GM12878 (cell line): ENCODE measurements at regions not wholly inside any gene's neighbourhood (a gene's known extent, or its start where the extent isn't known, plus 50 kb on each side); places are given as distances from the start of the nearest gene placed in this dataset.

ENCODE experiments used
- ATAC-seq: fragments of 200-7000 bp; cut with Tn5 transposase; 3 replicates; pipeline ENCODE4 v1.9.1; 2020; ENCODE audit warnings: mild to moderate bottlenecking, moderate library complexity
- BruUV-seq: library from RNA; stranded (reverse); fragments of 400-500 nt; replicated peaks from 2 replicates; lab custom pipeline; 2021; lab: Mats Ljungman, UMichigan
- CTCF ChIA-PET: fragments of 300-600 bp; sonication (Branson Sonifier 250); formaldehyde crosslinking; extraction: SDS; loops from one replicate; lab custom pipeline; 2021; ENCODE audit warnings: inconsistent platforms; lab: Yijun Ruan, JAX
- POLR2A ChIA-PET: fragments of 350-600 bp; formaldehyde crosslinking; extraction: SDS; loops from one replicate; lab custom pipeline; 2021; ENCODE audit warnings: inconsistent platforms; lab: Charles Lee
- RAD21 ChIA-PET: fragments of 300-600 bp; sonication (Branson Sonifier 250); formaldehyde crosslinking; loops from one replicate; lab custom pipeline; 2023; ENCODE audit warnings: antibody characterized with exemption; ENCODE audit not compliant: unreplicated experiment; lab: Charles Lee
- SMC1A ChIA-PET: fragments of 300-600 bp; sonication (Branson Sonifier 250); formaldehyde crosslinking; loops from one replicate; lab custom pipeline; 2023; ENCODE audit not compliant: unreplicated experiment, uncharacterized antibody; lab: Charles Lee
- DNase-seq: peaks from one replicate; pipeline ENCODE4 v3.0.0-alpha.2; 2011; ENCODE audit warnings: low read depth, low spot score
- FAIRE-seq: peaks from 3 replicates; lab custom pipeline; 2011; peaks lifted over from hg19 to GRCh38; lab: Jason Lieb, UNC
- H2AFZ ChIP-seq: 2 replicates; pipeline ENCODE4 v1.6.0; 2011; ENCODE audit warnings: low read depth, low read length, control low read depth; ENCODE audit not compliant: control insufficient read depth
- H3K27ac ChIP-seq: 2 replicates; pipeline ENCODE4 v1.5.1; 2011; ENCODE audit warnings: control low read depth; ENCODE audit not compliant: control insufficient read depth, insufficient read depth
- H3K27me3 ChIP-seq, 2 experiments: replicated peaks in 1 of 2; 2 replicates each; pipeline versions ENCODE4 v1.6.0 to v1.6.1; 2011; ENCODE audit warnings: low read length in 1 of 2; ENCODE audit not compliant: control insufficient read depth in 2 of 2, insufficient read depth in 2 of 2
- H3K36me3 ChIP-seq, 2 experiments: 2 replicates each; pipeline ENCODE4 v1.5.1; 2011; ENCODE audit warnings: low read length in 1 of 2; ENCODE audit not compliant: control insufficient read depth in 2 of 2, insufficient read depth in 2 of 2
- H3K4me1 ChIP-seq: 2 replicates; pipeline ENCODE4 v1.6.1; 2011; ENCODE audit warnings: mild to moderate bottlenecking, low read length, moderate library complexity, mixed read lengths; ENCODE audit not compliant: control insufficient read depth, insufficient read depth
- H3K4me2 ChIP-seq: 2 replicates; pipeline ENCODE4 v1.6.0; 2011; ENCODE audit warnings: control low read depth; ENCODE audit not compliant: control insufficient read depth, insufficient read depth
- H3K4me3 ChIP-seq: fragments of 200-600 bp; sonication (generic); 2 replicates; pipeline ENCODE4 v1.5.1; 2016
- H3K79me2 ChIP-seq: 2 replicates; pipeline ENCODE4 v1.6.0; 2011; ENCODE audit warnings: low read length; ENCODE audit not compliant: control insufficient read depth, insufficient read depth
- H3K9ac ChIP-seq: 2 replicates; pipeline ENCODE4 v1.8.0; 2011; ENCODE audit warnings: low read length, control low read depth, mixed read lengths; ENCODE audit not compliant: control insufficient read depth, insufficient read depth
- H3K9me3 ChIP-seq: replicated peaks from 3 replicates; pipeline ENCODE4 v1.5.1; 2011; ENCODE audit warnings: mild to moderate bottlenecking, low read length; ENCODE audit not compliant: control insufficient read depth, insufficient read depth
- H4K20me1 ChIP-seq: 2 replicates; pipeline ENCODE4 v1.6.0; 2011; ENCODE audit not compliant: control insufficient read depth, insufficient read depth
- ATF7 ChIP-seq: fragments of 450-650 bp; IDR thresholded peaks from 2 replicates; pipeline ENCODE4 v1.6.1; 2016; ENCODE audit warnings: low read depth, mild to moderate bottlenecking
- EP300 ChIP-seq, 2 experiments: fragments of 150-350 bp in 1 of 2; IDR thresholded peaks; 2 replicates each; pipeline ENCODE4 v1.6.1; 2011 to 2012; ENCODE audit warnings: low read depth in 2 of 2, low read length in 2 of 2, borderline replicate concordance in 1 of 2, improper control_type of control experiment in 1 of 2, inconsistent platforms in 1 of 2; ENCODE audit not compliant: control insufficient read depth in 1 of 2
- HDAC6 ChIP-seq: fragments of 200-600 bp; sonication (generic); IDR thresholded peaks from one replicate; pipeline ENCODE4 v1.8.0; 2017; ENCODE audit warnings: antibody characterized with exemption; ENCODE audit not compliant: unreplicated experiment
- IKZF2 ChIP-seq, 2 experiments: fragments of 450-650 bp; IDR thresholded peaks; 2 replicates each; pipeline ENCODE4 v1.6.1; 2017; ENCODE audit warnings: mild to moderate bottlenecking in 2 of 2, moderate library complexity in 2 of 2
- KAT2A ChIP-seq: conservative IDR thresholded peaks from 2 replicates; pipeline ENCODE4 v1.6.1; 2011; ENCODE audit warnings: low read depth, low read length; ENCODE audit not compliant: control insufficient read depth
- PML ChIP-seq: IDR thresholded peaks from 2 replicates; pipeline ENCODE4 v1.6.1; 2012; ENCODE audit warnings: low read length, inconsistent platforms
- WGBS: methylation state at CpG from one replicate; pipeline ENCODE4 v1.1.6; 2016; ENCODE audit warnings: low lambda C conversion rate; ENCODE audit not compliant: insufficient replicate concordance, insufficient coverage; ENCODE audit errors: missing lambda C conversion rate; 5-methylcytosine and 5-hydroxymethylcytosine counted together
- in situ Hi-C: fragments of 300-500 bp; cut with MboI; formaldehyde crosslinking; loops from 9 replicates; pipeline ENCODE4 v1.14.3; 2018; ENCODE audit warnings: mixed read lengths
- intact Hi-C: fragments of 100-400 bp; cut with micrococcal nuclease; formaldehyde crosslinking; loops from one replicate; pipeline ENCODE4 v1.14.2; 2022; ENCODE audit not compliant: unreplicated experiment
- TF ChIP-seq, protein P1 (sequence below): IDR thresholded peaks from 2 replicates; pipeline ENCODE4 v1.6.1; 2011; ENCODE audit warnings: mild to moderate bottlenecking, low read depth, low read length, moderate library complexity; ENCODE audit not compliant: insufficient replicate concordance
- TF ChIP-seq, protein P2 (sequence below): fragments of 450-650 bp; formaldehyde crosslinking; IDR thresholded peaks from 2 replicates; pipeline ENCODE4 v1.4.0; 2020; ENCODE audit warnings: mild to moderate bottlenecking, moderate library complexity
- TF ChIP-seq, protein P3 (sequence below): fragments of 450-650 bp; IDR thresholded peaks from 2 replicates; pipeline ENCODE4 v1.6.1; 2018; ENCODE audit warnings: borderline replicate concordance, mild to moderate bottlenecking; ENCODE audit not compliant: partially characterized antibody

DNA sequence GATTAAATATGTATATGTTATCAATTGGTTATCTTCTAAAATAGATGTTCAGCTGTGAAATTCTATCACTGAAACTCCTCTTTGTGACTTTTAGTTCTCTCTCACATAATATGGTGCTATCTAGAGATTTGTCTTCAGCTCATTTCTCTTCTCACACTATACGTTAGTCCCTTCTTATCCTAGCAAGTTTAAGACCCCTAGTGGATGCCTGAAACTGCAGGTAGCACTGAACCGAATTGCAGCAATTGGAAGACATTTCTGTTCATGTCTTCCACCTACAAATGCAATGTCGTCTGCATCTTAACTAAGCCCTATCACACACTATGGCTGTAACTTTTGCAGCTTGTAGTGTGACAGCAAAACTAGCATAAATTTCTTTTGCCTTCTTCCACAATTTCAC, 442.7 kb upstream of the POM121L12 start:
- intact Hi-C loops, result no loop called here
- Histone ChIP-seq H2AFZ (no peak overlapping the region), H3K79me2 (no peaks in the 10 kb centered on the region), H3K4me1 (no peaks in the 10 kb centered on the region), H3K4me2 (no peak overlapping the region)
- SMC1A ChIA-PET, result no interaction called here
- TF ChIP-seq HDAC6, result no peak
- no peak for TF ChIP-seq KAT2A
- TF ChIP-seq PML, result no peak
- TF ChIP-seq, protein P1, sequence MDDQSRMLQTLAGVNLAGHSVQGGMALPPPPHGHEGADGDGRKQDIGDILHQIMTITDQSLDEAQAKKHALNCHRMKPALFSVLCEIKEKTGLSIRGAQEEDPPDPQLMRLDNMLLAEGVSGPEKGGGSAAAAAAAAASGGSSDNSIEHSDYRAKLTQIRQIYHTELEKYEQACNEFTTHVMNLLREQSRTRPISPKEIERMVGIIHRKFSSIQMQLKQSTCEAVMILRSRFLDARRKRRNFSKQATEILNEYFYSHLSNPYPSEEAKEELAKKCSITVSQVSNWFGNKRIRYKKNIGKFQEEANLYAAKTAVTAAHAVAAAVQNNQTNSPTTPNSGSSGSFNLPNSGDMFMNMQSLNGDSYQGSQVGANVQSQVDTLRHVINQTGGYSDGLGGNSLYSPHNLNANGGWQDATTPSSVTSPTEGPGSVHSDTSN, result no peak
- no peak for TF ChIP-seq ATF7
- TF ChIP-seq, all 136 proteins: peak for 0
- RAD21 ChIA-PET, result no interaction called here
- Histone ChIP-seq H4K20me1 (no peaks in the 10 kb centered on the region), H3K27me3 (no peaks in the 10 kb centered on the region), H3K36me3 (no peaks in the 10 kb centered on the region), H3K27ac (no peak overlapping the region), H3K4me3 (no peak overlapping the region), H3K9ac (no peak overlapping the region), H3K9me3 (no peaks in the 10 kb centered on the region)
- CTCF ChIA-PET, result no interaction called here
- no peak for ATAC-seq
- POLR2A ChIA-PET, result no interaction called here
- in situ Hi-C loops, result no loop called here
- no peak for FAIRE-seq
- DNase-seq, result no peak
- BruUV-seq, result no TSS peak
- WGBS, result 9% methylated on average over 3 of the region's 3 CpGs

DNA sequence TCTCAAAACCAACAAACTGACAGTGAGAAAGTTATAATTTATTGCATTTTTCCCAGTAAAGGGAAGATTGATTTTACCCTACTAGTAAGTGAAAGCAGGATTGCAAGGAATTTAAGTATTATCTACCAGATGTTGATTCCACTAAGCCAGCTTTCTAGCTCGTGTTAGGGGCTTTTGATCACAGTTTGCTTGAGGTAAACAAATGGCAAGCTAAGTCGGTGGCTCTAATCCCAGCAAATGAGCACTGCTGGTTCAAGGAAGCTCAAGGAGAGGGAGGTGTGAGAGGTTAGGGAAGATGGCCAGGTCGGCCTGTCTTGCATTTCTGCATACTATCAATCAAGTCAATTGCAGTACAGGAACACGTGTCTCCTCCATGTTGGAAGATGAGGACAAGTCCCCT, 448.7 kb upstream of the POM121L12 start:
- H2AFZ ChIP-seq, result no peak overlapping the region
- TF ChIP-seq EP300 (IDR thresholded peaks at IDR 0.05; ENCODE audit: borderline replicate concordance in 1 of 2, control insufficient read depth in 1 of 2, low read depth in 2 of 2, low read length in 2 of 2) (no peak), IKZF2 (IDR thresholded peaks at IDR 0.05) (no peak)
- TF ChIP-seq, protein P2, sequence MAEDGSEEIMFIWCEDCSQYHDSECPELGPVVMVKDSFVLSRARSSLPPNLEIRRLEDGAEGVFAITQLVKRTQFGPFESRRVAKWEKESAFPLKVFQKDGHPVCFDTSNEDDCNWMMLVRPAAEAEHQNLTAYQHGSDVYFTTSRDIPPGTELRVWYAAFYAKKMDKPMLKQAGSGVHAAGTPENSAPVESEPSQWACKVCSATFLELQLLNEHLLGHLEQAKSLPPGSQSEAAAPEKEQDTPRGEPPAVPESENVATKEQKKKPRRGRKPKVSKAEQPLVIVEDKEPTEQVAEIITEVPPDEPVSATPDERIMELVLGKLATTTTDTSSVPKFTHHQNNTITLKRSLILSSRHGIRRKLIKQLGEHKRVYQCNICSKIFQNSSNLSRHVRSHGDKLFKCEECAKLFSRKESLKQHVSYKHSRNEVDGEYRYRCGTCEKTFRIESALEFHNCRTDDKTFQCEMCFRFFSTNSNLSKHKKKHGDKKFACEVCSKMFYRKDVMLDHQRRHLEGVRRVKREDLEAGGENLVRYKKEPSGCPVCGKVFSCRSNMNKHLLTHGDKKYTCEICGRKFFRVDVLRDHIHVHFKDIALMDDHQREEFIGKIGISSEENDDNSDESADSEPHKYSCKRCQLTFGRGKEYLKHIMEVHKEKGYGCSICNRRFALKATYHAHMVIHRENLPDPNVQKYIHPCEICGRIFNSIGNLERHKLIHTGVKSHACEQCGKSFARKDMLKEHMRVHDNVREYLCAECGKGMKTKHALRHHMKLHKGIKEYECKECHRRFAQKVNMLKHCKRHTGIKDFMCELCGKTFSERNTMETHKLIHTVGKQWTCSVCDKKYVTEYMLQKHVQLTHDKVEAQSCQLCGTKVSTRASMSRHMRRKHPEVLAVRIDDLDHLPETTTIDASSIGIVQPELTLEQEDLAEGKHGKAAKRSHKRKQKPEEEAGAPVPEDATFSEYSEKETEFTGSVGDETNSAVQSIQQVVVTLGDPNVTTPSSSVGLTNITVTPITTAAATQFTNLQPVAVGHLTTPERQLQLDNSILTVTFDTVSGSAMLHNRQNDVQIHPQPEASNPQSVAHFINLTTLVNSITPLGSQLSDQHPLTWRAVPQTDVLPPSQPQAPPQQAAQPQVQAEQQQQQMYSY, result no peak
- TF ChIP-seq, protein P3, sequence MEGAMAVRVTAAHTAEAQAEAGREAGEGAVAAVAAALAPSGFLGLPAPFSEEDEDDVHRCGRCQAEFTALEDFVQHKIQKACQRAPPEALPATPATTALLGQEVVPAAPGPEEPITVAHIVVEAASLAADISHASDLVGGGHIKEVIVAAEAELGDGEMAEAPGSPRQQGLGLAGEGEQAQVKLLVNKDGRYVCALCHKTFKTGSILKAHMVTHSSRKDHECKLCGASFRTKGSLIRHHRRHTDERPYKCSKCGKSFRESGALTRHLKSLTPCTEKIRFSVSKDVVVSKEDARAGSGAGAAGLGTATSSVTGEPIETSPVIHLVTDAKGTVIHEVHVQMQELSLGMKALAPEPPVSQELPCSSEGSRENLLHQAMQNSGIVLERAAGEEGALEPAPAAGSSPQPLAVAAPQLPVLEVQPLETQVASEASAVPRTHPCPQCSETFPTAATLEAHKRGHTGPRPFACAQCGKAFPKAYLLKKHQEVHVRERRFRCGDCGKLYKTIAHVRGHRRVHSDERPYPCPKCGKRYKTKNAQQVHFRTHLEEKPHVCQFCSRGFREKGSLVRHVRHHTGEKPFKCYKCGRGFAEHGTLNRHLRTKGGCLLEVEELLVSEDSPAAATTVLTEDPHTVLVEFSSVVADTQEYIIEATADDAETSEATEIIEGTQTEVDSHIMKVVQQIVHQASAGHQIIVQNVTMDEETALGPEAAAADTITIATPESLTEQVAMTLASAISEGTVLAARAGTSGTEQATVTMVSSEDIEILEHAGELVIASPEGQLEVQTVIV, result no peak
- no peak overlapping the region for H3K27ac ChIP-seq
- no peak overlapping the region for H3K4me3 ChIP-seq
- H3K4me2 ChIP-seq, result no peak overlapping the region
- BruUV-seq, result no TSS peak
- no peaks in the 10 kb centered on the region for H3K79me2 ChIP-seq
- no peak for DNase-seq
- ATAC-seq, result no peak
- H3K36me3 ChIP-seq, result no peaks in the 10 kb centered on the region
- 2% methylated on average over 4 of the region's 4 CpGs for WGBS
- ChIA-PET POLR2A (no interaction called here), CTCF (no interaction called here), RAD21 (no interaction called here), SMC1A (interaction anchor here (1.0 kb wide), 2 partner anchors 9 to 12 kb away, joined by 4 read pairs; no protein-coding TSS in a partner anchor)
- in situ Hi-C loops (no loop called here), intact Hi-C loops (no loop called here)
- no peaks in the 10 kb centered on the region for H3K9me3 ChIP-seq
- no peaks in the 10 kb centered on the region for H3K4me1 ChIP-seq
- no peak for FAIRE-seq
- H3K9ac ChIP-seq, result no peak overlapping the region
- H3K27me3 ChIP-seq, result no peaks in the 10 kb centered on the region
- no peaks in the 10 kb centered on the region for H4K20me1 ChIP-seq
